ENCODE measurements at regions not wholly inside any gene's neighbourhood (a gene's known extent, or its start where the extent isn't known, plus 50 kb on each side); places are given as distances from the start of the nearest gene placed in this dataset.
"Not testable (repeated sequence)": the region's sequence is repeated elsewhere in the genome, so short reads cannot be mapped to it uniquely, and the experiment has no call there.

GRCh38 chr16:63922560-63922959 is 1199.3 kb downstream of the CDH11 start:
- DNase-seq (ENCODE audit: low spot score), result no peak

GRCh38 chr16:63921737-63922295 is 1200.0 kb downstream of the CDH11 start:
- DNase-seq (ENCODE audit: low spot score), result no peak

GRCh38 chr16:63913290-63913689 is 1208.6 kb downstream of the CDH11 start:
- DNase-seq (ENCODE audit: low spot score), result no peak

GRCh38 chr16:63907251-63907650 is 1214.6 kb downstream of the CDH11 start:
- DNase-seq (ENCODE audit: low spot score), result no peak

- DNase-seq (ENCODE audit: low spot score), result no peak
Measured at GRCh38 chr16:63904930-63905329, 1216.9 kb downstream of the CDH11 start.

- no peak for DNase-seq (ENCODE audit: low spot score)
Measured at GRCh38 chr16:63904182-63904581, 1217.7 kb downstream of the CDH11 start.

- DNase-seq (ENCODE audit: low spot score), result no peak
Measured at GRCh38 chr16:63896383-63897109, 1225.3 kb downstream of the CDH11 start.

- DNase-seq (ENCODE audit: low spot score), result no peak
Measured at GRCh38 chr16:63890723-63891122, 1231.1 kb downstream of the CDH11 start.

- DNase-seq (ENCODE audit: low spot score), result no peak
Measured at GRCh38 chr16:63890081-63890480, 1231.8 kb downstream of the CDH11 start.

GRCh38 chr16:63883091-63883490 is 1238.8 kb downstream of the CDH11 start:
- no peak for DNase-seq (ENCODE audit: low spot score)

GRCh38 chr16:63882576-63882975 is 1239.3 kb downstream of the CDH11 start:
- no peak for DNase-seq (ENCODE audit: low spot score)

- no peak for DNase-seq (ENCODE audit: low spot score)
Measured at GRCh38 chr16:63880948-63881347, 1240.9 kb downstream of the CDH11 start.

- DNase-seq (ENCODE audit: low spot score), result no peak
Measured at GRCh38 chr16:63877401-63877800, 1244.5 kb downstream of the CDH11 start.

- no peak for DNase-seq (ENCODE audit: low spot score)
Measured at GRCh38 chr16:63876103-63876502, 1245.8 kb downstream of the CDH11 start.

- not testable (repeated sequence) for DNase-seq (ENCODE audit: low spot score)
Measured at GRCh38 chr16:63860700-63861099, 1261.2 kb downstream of the CDH11 start.

GRCh38 chr16:63856537-63856936 is 1265.3 kb downstream of the CDH11 start:
- no peak for DNase-seq (ENCODE audit: low spot score)

GRCh38 chr16:63850979-63851378 is 1270.9 kb downstream of the CDH11 start:
- DNase-seq (ENCODE audit: low spot score), result no peak

GRCh38 chr16:63841271-63841670 is 1280.6 kb downstream of the CDH11 start:
- DNase-seq (ENCODE audit: low spot score), result no peak

- DNase-seq (ENCODE audit: low spot score), result no peak
Measured at GRCh38 chr16:63830061-63830460, 1291.8 kb downstream of the CDH11 start.

GRCh38 chr16:63822818-63823217 is 1299.0 kb downstream of the CDH11 start:
- no peak for DNase-seq (ENCODE audit: low spot score)

GRCh38 chr16:63816276-63816675 is 1305.6 kb downstream of the CDH11 start:
- no peak for DNase-seq (ENCODE audit: low spot score)

GRCh38 chr16:63813862-63814261 is 1308.0 kb downstream of the CDH11 start:
- DNase-seq (ENCODE audit: low spot score), result no peak

GRCh38 chr16:63808730-63809129 is 1313.1 kb downstream of the CDH11 start:
- DNase-seq (ENCODE audit: low spot score), result no peak

Data from germinal center (tissue), 1 donor.